ENCODE measurements at regions not wholly inside any gene's neighbourhood (a gene's known extent, or its start where the extent isn't known, plus 50 kb on each side); places are given as distances from the start of the nearest gene placed in this dataset.

GRCh38 chr3:184443364-184443763, 63.5 kb downstream of the CHRD start:
- Mint-ChIP-seq H3K36me3 (ENCODE audit: low read depth) (no peaks in the 10 kb centered on the region), H3K27ac (no peak overlapping the region)

More at GRCh38 chr3:184443364-184443763, 63.5 kb downstream of the CHRD start:
- H3K27me3 Mint-ChIP-seq (ENCODE audit: insufficient read depth, low read depth, poor library complexity): peaks cover 6% of the 10 kb centered on the region
- ATAC-seq (no peak), DNase-seq (ENCODE audit: low spot score) (no peak)
- H3K4me3 ChIP-seq: no peak overlapping the region
- H3K4me2 ChIP-seq: no peak overlapping the region
- H3K9me2 ChIP-seq (ENCODE audit: insufficient read depth): no peaks in the 10 kb centered on the region
- no peaks in the 10 kb centered on the region for H3K4me1 ChIP-seq (ENCODE audit: insufficient read depth)
- no peaks in the 10 kb centered on the region for H3K79me2 ChIP-seq (replicated peaks; ENCODE audit: insufficient read depth)
- TF ChIP-seq ZNF114 (CRISPR knock-in tag; IDR thresholded peaks at IDR 0.05) (no peak), POLR2AphosphoS5 (IDR thresholded peaks at IDR 0.05; ENCODE audit: low read depth) (no peak), ETS1 (IDR thresholded peaks at IDR 0.05) (no peak), EZH2phosphoT487 (IDR thresholded peaks at IDR 0.05; ENCODE audit: unreplicated experiment) (no peak), NANOG (IDR thresholded peaks at IDR 0.05; ENCODE audit: borderline replicate concordance) (no peak), CREB1 (CRISPR knock-in tag; IDR thresholded peaks at IDR 0.05; ENCODE audit: low read depth) (no peak), ZNF331 (CRISPR knock-in tag; IDR thresholded peaks at IDR 0.05; ENCODE audit: low read depth) (no peak), REST (IDR thresholded peaks at IDR 0.05; ENCODE audit: unreplicated experiment) (no peak), EZH2 (IDR thresholded peaks at IDR 0.05; ENCODE audit: low read depth, unreplicated experiment) (no peak)
- TF ChIP-seq, protein P1, sequence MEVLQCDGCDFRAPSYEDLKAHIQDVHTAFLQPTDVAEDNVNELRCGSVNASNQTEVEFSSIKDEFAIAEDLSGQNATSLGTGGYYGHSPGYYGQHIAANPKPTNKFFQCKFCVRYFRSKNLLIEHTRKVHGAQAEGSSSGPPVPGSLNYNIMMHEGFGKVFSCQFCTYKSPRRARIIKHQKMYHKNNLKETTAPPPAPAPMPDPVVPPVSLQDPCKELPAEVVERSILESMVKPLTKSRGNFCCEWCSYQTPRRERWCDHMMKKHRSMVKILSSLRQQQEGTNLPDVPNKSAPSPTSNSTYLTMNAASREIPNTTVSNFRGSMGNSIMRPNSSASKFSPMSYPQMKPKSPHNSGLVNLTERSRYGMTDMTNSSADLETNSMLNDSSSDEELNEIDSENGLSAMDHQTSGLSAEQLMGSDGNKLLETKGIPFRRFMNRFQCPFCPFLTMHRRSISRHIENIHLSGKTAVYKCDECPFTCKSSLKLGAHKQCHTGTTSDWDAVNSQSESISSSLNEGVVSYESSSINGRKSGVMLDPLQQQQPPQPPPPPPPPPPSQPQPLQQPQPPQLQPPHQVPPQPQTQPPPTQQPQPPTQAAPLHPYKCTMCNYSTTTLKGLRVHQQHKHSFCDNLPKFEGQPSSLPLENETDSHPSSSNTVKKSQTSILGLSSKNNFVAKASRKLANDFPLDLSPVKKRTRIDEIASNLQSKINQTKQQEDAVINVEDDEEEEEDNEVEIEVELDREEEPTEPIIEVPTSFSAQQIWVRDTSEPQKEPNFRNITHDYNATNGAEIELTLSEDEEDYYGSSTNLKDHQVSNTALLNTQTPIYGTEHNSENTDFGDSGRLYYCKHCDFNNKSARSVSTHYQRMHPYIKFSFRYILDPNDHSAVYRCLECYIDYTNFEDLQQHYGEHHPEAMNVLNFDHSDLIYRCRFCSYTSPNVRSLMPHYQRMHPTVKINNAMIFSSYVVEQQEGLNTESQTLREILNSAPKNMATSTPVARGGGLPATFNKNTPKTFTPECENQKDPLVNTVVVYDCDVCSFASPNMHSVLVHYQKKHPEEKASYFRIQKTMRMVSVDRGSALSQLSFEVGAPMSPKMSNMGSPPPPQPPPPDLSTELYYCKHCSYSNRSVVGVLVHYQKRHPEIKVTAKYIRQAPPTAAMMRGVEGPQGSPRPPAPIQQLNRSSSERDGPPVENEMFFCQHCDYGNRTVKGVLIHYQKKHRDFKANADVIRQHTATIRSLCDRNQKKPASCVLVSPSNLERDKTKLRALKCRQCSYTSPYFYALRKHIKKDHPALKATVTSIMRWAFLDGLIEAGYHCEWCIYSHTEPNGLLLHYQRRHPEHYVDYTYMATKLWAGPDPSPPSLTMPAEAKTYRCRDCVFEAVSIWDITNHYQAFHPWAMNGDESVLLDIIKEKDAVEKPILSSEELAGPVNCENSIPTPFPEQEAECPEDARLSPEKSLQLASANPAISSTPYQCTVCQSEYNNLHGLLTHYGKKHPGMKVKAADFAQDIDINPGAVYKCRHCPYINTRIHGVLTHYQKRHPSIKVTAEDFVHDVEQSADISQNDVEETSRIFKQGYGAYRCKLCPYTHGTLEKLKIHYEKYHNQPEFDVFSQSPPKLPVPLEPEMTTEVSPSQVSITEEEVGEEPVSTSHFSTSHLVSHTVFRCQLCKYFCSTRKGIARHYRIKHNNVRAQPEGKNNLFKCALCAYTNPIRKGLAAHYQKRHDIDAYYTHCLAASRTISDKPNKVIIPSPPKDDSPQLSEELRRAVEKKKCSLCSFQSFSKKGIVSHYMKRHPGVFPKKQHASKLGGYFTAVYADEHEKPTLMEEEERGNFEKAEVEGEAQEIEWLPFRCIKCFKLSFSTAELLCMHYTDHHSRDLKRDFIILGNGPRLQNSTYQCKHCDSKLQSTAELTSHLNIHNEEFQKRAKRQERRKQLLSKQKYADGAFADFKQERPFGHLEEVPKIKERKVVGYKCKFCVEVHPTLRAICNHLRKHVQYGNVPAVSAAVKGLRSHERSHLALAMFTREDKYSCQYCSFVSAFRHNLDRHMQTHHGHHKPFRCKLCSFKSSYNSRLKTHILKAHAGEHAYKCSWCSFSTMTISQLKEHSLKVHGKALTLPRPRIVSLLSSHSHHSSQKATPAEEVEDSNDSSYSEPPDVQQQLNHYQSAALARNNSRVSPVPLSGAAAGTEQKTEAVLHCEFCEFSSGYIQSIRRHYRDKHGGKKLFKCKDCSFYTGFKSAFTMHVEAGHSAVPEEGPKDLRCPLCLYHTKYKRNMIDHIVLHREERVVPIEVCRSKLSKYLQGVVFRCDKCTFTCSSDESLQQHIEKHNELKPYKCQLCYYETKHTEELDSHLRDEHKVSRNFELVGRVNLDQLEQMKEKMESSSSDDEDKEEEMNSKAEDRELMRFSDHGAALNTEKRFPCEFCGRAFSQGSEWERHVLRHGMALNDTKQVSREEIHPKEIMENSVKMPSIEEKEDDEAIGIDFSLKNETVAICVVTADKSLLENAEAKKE (CRISPR knock-in tag; IDR thresholded peaks at IDR 0.05): no peak
- no peaks in the 10 kb centered on the region for H3F3A ChIP-seq (replicated peaks; ENCODE audit: low read depth)
- no peaks in the 10 kb centered on the region for H3K36me3 ChIP-seq (ENCODE audit: insufficient read depth)
- H3K9me3 Mint-ChIP-seq: peaks cover 3% of the 10 kb centered on the region; the same call in 1 of the 3 replicates
- peaks cover 7% of the 10 kb centered on the region; the same call in 1 of the 3 replicates for H3K4me1 Mint-ChIP-seq
- H3K4me3 Mint-ChIP-seq: no peak overlapping the region
- H3K27ac ChIP-seq (ENCODE audit: low read depth): no peak overlapping the region
- H4K20me1 ChIP-seq (replicated peaks; ENCODE audit: insufficient read depth): no peaks in the 10 kb centered on the region
- H3K27me3 ChIP-seq (ENCODE audit: insufficient read depth): no peaks in the 10 kb centered on the region
- peak overlapping the region; percentile 18; the same call in 1 of the 2 replicates for H2AFZ ChIP-seq

Data from GM23338 (cell line).